CD4-positive, alpha-beta T cell treated with Interleukin-21 for 1 hour (primary cell): ENCODE measurements at regions not wholly inside any gene's neighbourhood (a gene's known extent, or its start where the extent isn't known, plus 50 kb on each side); places are given as distances from the start of the nearest gene placed in this dataset.
A peak's percentile ranks its signal among the peaks of the same experiment; 100 is the strongest.

Experiments used
- DNase-seq: peaks from one replicate; pipeline ENCODE4 v3.0.0-alpha.2; 2020

- DNase-seq: no peak
These were observed 261.2 kb upstream of the TAC1 start for GRCh38 chr7:97470726-97471125.

GRCh38 chr7:97471491-97471890 is 260.4 kb upstream of the TAC1 start:
- no peak for DNase-seq

GRCh38 chr7:97479740-97480290 is 252.1 kb upstream of the TAC1 start:
- DNase-seq: no peak

- DNase-seq: no peak
These were observed 251.0 kb upstream of the TAC1 start for GRCh38 chr7:97480772-97481390.

GRCh38 chr7:97495487-97495886 is 236.4 kb upstream of the TAC1 start:
- DNase-seq: no peak

- DNase-seq: no peak
These were observed 232.7 kb upstream of the TAC1 start for GRCh38 chr7:97499204-97499603.

- no peak for DNase-seq
These were observed 228.4 kb upstream of the TAC1 start for GRCh38 chr7:97503367-97504094.

GRCh38 chr7:97506728-97507127 is 225.2 kb upstream of the TAC1 start:
- peak; percentile 38 for DNase-seq

- DNase-seq: no peak
These were observed 219.3 kb upstream of the TAC1 start for GRCh38 chr7:97512441-97513207.

GRCh38 chr7:97513326-97513725 is 218.6 kb upstream of the TAC1 start:
- no peak for DNase-seq

GRCh38 chr7:97541188-97541587 is 190.7 kb upstream of the TAC1 start:
- DNase-seq: no peak

- no peak for DNase-seq
These were observed 175.9 kb upstream of the TAC1 start for GRCh38 chr7:97555857-97556421.

- DNase-seq: no peak
These were observed 166.2 kb upstream of the TAC1 start for GRCh38 chr7:97565665-97566064.

GRCh38 chr7:97573065-97573464 is 158.8 kb upstream of the TAC1 start:
- DNase-seq: no peak

- DNase-seq: no peak
These were observed 155.8 kb upstream of the TAC1 start for GRCh38 chr7:97576043-97576442.

- no peak for DNase-seq
These were observed 153.7 kb upstream of the TAC1 start for GRCh38 chr7:97578225-97578624.

GRCh38 chr7:97580205-97580604 is 151.7 kb upstream of the TAC1 start:
- DNase-seq: no peak

- no peak for DNase-seq
These were observed 136.4 kb upstream of the TAC1 start for GRCh38 chr7:97595439-97595838.

- DNase-seq: no peak
These were observed 129.9 kb upstream of the TAC1 start for GRCh38 chr7:97601931-97602457.

GRCh38 chr7:97620495-97620894 is 111.4 kb upstream of the TAC1 start:
- no peak for DNase-seq

GRCh38 chr7:97623333-97623732 is 108.6 kb upstream of the TAC1 start:
- no peak for DNase-seq

GRCh38 chr7:97630116-97630515 is 101.8 kb upstream of the TAC1 start:
- no peak for DNase-seq

- no peak for DNase-seq
These were observed 96.3 kb upstream of the TAC1 start for GRCh38 chr7:97635622-97636021.
